Right renal cortex interstitium (tissue), 3 donors: ENCODE measurements at regions not wholly inside any gene's neighbourhood (a gene's known extent, or its start where the extent isn't known, plus 50 kb on each side); places are given as distances from the start of the nearest gene placed in this dataset.

Source experiments
- DNase-seq, 3 donors: peaks; one replicate each; pipeline ENCODE4 v3.0.0-alpha.2; 2013; ENCODE audit warnings: low read depth in 3 of 3, low spot score in 2 of 3

DNA sequence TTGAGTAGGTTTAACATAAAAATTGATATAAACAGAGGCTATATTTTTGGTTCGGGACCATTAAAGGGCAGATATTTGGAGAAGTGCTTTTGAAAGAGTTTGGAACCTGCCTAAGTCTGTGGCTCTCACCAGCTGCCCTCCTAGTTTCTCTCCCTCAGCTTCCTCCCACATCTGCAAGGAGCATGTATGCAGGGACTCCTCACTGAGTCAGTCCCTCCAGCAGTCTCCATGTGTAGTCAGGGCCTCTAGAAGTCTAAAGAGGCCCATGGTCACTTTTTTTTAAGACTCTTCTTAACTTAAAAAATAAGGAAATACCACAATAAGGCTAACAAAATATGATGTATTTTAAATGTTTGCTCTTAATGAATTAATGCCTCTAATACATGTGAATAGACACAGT, 220.0 kb upstream of the TANK start:
- no peak for DNase-seq

GRCh38 chr2:160940699-160941098, 219.5 kb upstream of the TANK start:
- DNase-seq = no peak

GRCh38 chr2:160941290-160941846, 218.9 kb upstream of the TANK start:
- no peak for DNase-seq

GRCh38 chr2:160942476-160943142, 217.6 kb upstream of the TANK start:
- no peak for DNase-seq

DNA sequence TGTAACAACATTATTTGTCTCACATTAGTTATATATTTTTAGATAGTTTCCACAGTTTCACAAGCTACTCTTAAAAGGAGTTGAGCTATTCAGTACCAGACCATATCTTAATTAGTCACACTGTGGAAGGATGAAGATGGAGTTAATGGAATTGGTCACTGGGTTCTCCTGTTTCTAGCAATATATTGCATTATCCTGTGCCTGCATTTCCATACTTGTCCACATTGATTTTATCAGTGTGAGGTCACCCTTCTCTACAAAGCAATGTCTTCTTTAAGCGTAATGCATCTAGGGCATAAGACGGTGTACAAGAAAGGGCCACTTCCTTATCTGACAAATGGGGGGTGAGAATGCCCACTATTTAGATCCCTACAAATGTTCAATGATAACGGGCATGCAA, 216.8 kb upstream of the TANK start:
- no peak for DNase-seq

- DNase-seq = no peak
Measured at GRCh38 chr2:160952464-160953254, 207.6 kb upstream of the TANK start.

GRCh38 chr2:160955578-160955977, 204.7 kb upstream of the TANK start:
- DNase-seq = no peak

GRCh38 chr2:160956243-160956802, 203.9 kb upstream of the TANK start:
- DNase-seq = no peak

DNA sequence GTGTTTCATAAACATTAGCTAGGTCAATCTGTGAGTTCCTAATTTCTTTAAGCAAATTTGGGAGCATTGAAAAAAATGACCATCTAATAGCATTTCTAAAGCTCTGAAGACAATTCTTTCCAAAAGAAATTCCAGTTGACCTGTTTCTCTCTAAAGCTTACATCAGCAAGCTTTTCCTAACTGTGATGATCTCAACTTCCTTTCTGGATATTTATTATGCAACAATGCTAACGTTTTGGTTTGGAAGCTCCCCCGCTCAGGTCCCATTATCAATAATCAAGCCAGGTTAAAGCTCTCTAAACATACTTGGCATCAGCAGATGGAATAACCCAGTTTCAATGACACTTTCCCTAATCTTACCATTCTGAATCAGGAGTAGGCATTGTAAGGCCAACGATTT, 196.3 kb upstream of the TANK start:
- DNase-seq = no peak

DNA sequence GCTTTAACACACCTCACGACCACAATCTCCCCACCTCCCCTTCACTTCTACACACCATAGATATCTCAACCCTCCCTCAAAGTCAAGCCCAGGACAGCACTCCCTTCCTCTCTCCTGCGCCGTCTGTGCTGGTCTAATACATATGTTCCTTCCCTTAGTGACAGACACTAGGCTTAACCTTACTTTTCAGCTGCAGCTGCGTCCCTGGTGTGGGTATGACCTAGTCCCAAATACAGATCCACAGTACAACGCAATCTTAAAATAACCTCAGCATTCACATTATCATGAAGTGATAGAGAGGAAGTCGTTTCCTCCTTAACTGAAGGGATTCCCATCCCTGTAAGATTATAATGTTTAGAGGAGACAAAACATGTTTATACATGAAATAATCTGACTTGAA, 192.7 kb upstream of the TANK start:
- no peak for DNase-seq

GRCh38 chr2:160968183-160968582, 192.0 kb upstream of the TANK start:
- DNase-seq = no peak

GRCh38 chr2:160970052-160970965, 189.9 kb upstream of the TANK start:
- DNase-seq = peak; percentile 80 to 85 (median 82)

GRCh38 chr2:160973991-160974390, 186.2 kb upstream of the TANK start:
- DNase-seq = no peak

GRCh38 chr2:160974803-160975202, 185.4 kb upstream of the TANK start:
- no peak for DNase-seq

DNA sequence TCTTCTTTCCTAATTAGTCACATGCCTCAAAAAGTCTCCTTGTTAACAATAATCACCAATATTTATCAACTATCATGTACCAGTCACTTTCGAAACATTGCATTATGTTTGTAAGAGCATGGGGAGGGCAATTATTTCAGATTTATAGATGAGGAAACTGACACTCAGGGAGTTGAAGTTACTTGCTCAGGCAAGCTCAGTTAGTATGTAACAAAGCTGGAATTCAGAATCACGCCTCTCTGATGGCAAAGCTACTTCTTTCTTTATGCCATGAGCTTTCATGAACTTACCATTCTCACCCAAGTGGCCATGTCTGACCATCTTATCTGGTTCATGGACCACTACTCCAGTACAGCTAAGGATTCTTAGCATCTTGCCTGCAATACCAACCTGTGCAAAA, 183.4 kb upstream of the TANK start:
- no peak for DNase-seq

DNA sequence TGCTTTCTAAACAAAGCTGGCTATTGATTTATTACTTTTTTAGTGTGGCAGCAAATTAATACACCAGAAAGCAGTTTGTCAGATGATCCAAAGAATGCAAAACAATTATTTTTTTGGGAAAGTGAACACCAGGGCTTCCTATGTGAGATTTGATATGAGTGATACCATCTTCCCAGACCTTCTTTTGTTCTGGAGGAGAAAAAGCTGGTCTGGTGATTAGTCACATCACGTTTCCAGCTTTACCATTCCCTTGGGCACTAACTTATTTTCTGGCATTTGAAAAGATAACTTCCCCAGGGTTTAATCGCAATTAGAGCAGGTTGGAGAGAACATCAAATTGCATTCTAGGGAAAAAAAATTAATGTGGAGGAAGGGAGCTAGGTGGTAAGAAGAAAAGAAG, 182.9 kb upstream of the TANK start:
- DNase-seq = no peak

DNA sequence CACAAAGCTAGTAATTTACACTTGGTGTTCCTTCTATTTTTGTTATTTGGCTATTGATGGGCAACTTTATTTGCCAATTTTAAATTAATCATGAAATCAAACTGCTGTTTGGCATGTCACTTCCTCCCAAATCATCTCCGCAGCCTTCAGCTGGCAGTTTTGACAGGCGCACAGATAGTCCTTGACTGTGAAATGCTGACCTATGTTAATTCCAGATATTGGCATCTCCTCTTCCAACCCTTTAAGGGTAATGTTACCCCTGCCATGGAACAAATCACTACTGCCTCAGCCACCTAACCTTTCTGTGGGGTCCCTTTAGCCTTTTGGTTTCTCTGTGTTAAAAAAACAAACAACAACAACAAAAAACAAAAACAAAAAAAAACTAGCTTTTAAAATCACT, 182.4 kb upstream of the TANK start:
- DNase-seq = no peak

DNA sequence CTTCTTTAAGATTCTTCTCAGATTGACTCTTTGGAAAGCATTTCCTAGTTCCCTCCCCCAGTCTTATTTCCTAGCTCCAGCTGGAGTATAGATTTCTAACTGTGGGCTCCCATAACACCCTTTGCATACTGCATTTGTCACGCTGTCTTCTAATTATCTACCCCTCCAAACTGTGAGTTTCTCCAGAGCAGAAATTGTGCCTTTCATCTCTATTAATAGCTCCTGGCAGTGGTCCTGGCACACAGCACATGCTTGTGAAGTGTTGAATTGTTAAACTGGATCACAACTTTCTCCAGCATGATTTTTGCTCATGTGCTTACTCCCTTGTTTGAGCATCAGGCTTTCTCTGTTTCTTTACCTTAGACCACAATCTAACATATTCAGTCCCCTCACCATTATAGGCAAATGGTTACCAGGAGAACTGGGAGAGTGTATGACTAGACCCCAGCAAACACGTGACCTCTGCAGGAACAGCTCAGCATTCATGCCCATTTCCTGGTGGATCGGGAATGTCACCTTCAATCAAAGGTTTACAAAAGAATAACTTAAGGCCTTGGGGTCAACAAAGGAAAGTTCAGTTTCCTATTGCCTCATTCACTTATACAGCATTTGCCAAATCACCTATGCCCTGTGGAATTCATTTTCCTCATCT, 175.7 kb upstream of the TANK start:
- no peak for DNase-seq

- no peak for DNase-seq
Measured at GRCh38 chr2:160989778-160990177, 170.4 kb upstream of the TANK start.

- DNase-seq = peak in 2 of 3 donors; percentile 44 to 54
Measured at GRCh38 chr2:160993654-160994061, 166.6 kb upstream of the TANK start.
